ENCODE measurements at regions not wholly inside any gene's neighbourhood (a gene's known extent, or its start where the extent isn't known, plus 50 kb on each side); places are given as distances from the start of the nearest gene placed in this dataset.

- TF ChIP-seq CTCF (conservative IDR thresholded peaks at IDR 0.05 in 1 of 2, IDR thresholded peaks at IDR 0.05 in 1 of 2; ENCODE audit: low read depth in 1 of 2, low read length in 2 of 2) = no peak
- no peak for TF ChIP-seq EZH2 (IDR thresholded peaks at IDR 0.05; ENCODE audit: low read length, missing control alignments)
Measured at GRCh38 chr4:35506161-35506560, 738.2 kb downstream of the ARAP2 start.

Measured in fibroblast of lung (primary cell).